Coronary artery (tissue), 2 donors: ENCODE measurements at regions not wholly inside any gene's neighbourhood (a gene's known extent, or its start where the extent isn't known, plus 50 kb on each side); places are given as distances from the start of the nearest gene placed in this dataset.

ENCODE experiments used
- DNase-seq: peaks from one replicate; pipeline ENCODE4 v3.0.0-alpha.2; 2017; ENCODE audit warnings: low spot score
- H3K27ac ChIP-seq, 2 donors: fragments of 200-600 bp; sonication (generic); one replicate each; pipeline ENCODE4 v1.5.1; 2016 to 2019
- H3K4me3 ChIP-seq: fragments of 200-600 bp; sonication (generic); 2 replicates; pipeline ENCODE4 v1.5.1; 2016; ENCODE audit warnings: mild to moderate bottlenecking, moderate library complexity
- CTCF ChIP-seq: fragments of 200-600 bp; sonication (generic); IDR thresholded peaks from one replicate; pipeline ENCODE4 v1.5.1; 2019; ENCODE audit warnings: antibody characterized with exemption

- DNase-seq, result no peak
- H3K27ac ChIP-seq, result no peak overlapping the region
These were observed 82.6 kb upstream of the GYPA start for GRCh38 chr4:144223149-144223548.

GRCh38 chr4:144223661-144224060, 83.1 kb upstream of the GYPA start:
- Histone ChIP-seq H3K27ac (no peak overlapping the region), H3K4me3 (no peak overlapping the region)
- TF ChIP-seq CTCF, result no peak
- no peak for DNase-seq

More at GRCh38 chr4:144223149-144223548, 82.6 kb upstream of the GYPA start:
- no peak for TF ChIP-seq CTCF
- no peak overlapping the region for H3K4me3 ChIP-seq

GRCh38 chr4:144259285-144259684, 118.8 kb upstream of the GYPA start:
- Histone ChIP-seq H3K27ac (no peak overlapping the region), H3K4me3 (no peak overlapping the region)
- no peak for DNase-seq
- no peak for TF ChIP-seq CTCF

- no peak for DNase-seq
- Histone ChIP-seq H3K4me3 (no peak overlapping the region), H3K27ac (no peak overlapping the region)
- no peak for TF ChIP-seq CTCF
These were observed 126.6 kb upstream of the GYPA start for GRCh38 chr4:144267084-144267483.

GRCh38 chr4:144280688-144281087, 140.2 kb upstream of the GYPA start:
- Histone ChIP-seq H3K27ac (no peak overlapping the region), H3K4me3 (no peak overlapping the region)
- no peak for TF ChIP-seq CTCF
- DNase-seq, result no peak

GRCh38 chr4:144283526-144283925, 143.0 kb upstream of the GYPA start:
- Histone ChIP-seq H3K27ac (no peak overlapping the region), H3K4me3 (no peak overlapping the region)
- no peak for DNase-seq
- TF ChIP-seq CTCF, result no peak

- Histone ChIP-seq H3K27ac (no peak overlapping the region), H3K4me3 (no peak overlapping the region)
- DNase-seq, result no peak
- TF ChIP-seq CTCF, result no peak
These were observed 143.5 kb upstream of the GYPA start for GRCh38 chr4:144284026-144284425.
